HG03103 (cell line): ENCODE measurements at regions not wholly inside any gene's neighbourhood (a gene's known extent, or its start where the extent isn't known, plus 50 kb on each side); places are given as distances from the start of the nearest gene placed in this dataset.

ENCODE experiments used
- ATAC-seq: cut with Tn5 transposase; IDR thresholded peaks from one replicate; pipeline ENCODE4 v1.9.1; 2021; ENCODE audit warnings: low read depth; ENCODE audit not compliant: unreplicated experiment

- no peak for ATAC-seq
Measured at GRCh38 chr7:47221826-47222225, 360.1 kb downstream of the TNS3 start.

DNA sequence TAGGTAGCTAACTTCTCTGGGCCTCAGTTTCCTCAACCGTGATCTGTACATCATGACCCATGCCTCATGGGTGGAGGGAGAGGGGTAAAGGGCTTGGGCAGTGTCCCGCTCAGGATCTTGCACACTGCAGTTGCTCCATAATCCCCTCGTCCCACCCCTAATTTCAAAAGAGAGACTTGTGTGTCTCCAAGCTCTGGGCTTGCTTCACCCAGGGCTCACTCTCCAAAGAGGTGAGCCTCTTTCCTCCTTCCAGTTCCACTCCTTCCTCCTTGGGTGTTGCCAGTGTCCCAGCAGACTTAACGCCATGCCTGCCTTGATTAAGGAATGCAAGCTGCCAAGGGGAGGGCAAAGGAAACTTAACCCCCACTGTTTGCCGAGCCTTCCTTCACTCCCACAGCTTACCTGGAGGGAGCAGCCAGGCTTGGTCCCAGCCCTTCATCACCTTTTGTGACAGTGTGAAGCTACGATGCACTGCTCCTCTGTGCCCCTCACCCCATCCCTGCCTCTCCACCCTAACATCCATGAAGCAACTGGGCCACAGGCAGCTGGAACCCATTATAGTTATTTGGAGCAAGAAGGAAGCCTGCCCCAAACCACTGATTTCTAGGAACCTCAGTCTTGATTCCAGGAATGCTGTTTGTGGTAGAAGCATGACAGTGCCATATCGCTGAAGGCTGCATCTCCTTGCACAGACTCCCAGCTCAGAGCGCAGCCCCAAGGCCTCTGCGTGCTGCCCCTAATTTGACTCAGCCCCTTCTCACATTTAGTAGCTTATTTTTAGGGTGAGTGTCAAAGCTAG, 363.3 kb downstream of the TNS3 start:
- ATAC-seq, result no peak

- ATAC-seq, result no peak
Measured at GRCh38 chr7:47217570-47218360, 364.1 kb downstream of the TNS3 start.

- no peak for ATAC-seq
Measured at GRCh38 chr7:47217086-47217485, 364.8 kb downstream of the TNS3 start.

DNA sequence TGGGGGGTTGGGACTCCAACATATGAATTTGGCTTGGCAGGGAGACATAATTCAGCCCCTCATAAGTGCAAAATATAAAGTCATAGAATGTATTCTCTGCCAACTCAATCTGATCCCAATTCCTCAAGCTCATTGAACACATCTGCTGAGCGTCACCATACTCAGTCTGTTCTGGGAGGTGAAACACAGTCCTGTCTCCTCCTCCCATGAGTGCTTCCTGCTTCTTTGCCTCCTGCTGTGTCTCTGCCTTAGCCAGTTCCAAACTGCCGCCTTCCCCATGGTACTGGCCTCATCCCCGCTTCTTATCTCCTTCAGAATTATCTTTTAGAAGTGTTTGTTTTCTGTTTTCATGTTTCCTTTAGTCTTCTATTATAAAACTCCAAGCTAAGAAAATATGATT, 365.5 kb downstream of the TNS3 start:
- ATAC-seq, result no peak

GRCh38 chr7:47215640-47216039, 366.3 kb downstream of the TNS3 start:
- no peak for ATAC-seq

GRCh38 chr7:47215049-47215448, 366.9 kb downstream of the TNS3 start:
- ATAC-seq, result no peak

DNA sequence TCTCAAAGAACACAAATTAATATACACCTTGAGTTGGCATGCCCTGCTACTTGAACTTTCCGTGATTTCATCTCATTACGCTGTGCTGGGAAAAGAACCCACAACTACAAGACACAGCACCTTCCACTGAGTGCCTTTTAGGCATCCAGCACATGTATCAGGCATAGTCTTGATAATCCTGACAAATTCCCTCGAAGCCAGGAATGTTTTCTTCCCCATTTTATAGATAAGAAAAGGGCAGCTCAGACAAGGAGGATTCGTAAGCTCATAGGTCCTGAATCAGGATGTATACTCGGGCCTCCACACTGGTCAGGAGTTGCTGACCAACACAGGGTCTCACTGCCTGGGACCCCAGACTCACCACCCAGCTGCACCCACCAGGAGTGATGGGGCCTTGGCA, 368.6 kb downstream of the TNS3 start:
- ATAC-seq, result no peak

GRCh38 chr7:47211519-47211973, 370.4 kb downstream of the TNS3 start:
- ATAC-seq, result no peak

- no peak for ATAC-seq
Measured at GRCh38 chr7:47210281-47210854, 371.5 kb downstream of the TNS3 start.

- ATAC-seq, result no peak
Measured at GRCh38 chr7:47207956-47208355, 374.0 kb downstream of the TNS3 start.

DNA sequence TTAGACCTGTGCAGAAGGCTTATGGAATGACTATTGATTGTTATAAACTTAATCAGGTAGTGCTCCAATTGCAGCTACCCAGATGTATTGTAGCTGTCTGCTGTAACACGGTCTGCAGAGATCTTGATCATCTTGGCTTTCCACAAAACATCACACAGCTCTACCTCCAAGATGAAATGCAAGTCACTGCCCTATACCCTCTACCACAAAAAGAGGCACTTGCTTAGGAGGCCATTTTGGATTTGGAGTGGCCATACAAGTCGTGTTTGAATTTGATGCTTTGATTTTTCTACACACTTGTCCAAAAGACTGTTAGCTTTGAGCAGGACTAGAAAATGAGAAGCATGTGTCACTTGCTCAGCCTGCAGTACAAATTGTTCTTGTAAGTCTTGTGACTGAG, 377.2 kb downstream of the TNS3 start:
- ATAC-seq, result no peak

DNA sequence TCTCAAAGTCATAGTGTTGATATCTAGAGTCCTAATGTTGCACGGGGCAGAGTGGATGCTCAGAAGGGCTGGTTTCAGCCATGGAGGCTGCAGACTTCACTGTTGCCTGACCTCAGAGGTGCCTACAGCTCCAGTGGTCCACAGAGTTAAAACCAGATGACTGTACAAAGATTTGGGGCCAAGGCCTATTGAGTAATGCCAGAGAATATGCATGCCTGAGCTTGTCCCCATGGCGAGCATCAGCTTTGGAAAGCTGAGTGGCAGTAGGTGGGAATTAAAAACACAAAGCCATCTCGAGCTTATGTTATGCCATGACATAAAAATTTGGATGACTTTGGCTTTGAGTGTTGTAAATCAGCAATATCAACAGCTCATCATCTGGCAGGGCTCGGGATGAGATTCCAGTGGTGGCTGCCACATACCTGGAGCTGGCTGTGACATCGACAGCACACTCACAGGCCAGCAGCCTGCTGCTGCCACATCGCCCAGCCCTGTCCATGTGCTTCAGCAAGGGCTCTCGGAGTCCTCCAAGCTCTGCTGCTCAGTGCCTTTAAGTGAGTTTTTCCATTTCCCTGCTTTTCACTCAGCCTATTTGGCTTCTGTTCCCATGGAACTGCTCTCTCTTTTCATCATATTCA, 379.6 kb downstream of the TNS3 start:
- no peak for ATAC-seq

DNA sequence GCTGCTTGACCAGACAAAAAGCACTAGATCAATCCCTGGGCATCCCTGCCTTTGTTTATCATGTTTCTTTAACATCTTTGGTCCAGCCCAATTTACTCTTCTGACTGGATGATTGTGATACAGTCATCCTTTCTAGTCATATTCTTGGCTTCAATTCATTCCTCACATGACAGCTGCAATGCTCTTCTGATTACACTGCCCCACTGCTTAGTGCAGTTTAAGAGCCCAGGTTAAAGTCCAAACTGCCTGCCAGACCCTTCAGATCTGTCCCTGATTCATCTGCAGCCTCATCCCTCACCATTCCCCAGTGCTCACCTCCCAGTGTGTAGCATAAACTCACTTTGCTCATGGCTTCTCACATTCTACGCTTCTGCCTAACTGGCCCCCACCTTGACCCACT, 383.8 kb downstream of the TNS3 start:
- no peak for ATAC-seq

- no peak for ATAC-seq
Measured at GRCh38 chr7:47197486-47197885, 384.4 kb downstream of the TNS3 start.

DNA sequence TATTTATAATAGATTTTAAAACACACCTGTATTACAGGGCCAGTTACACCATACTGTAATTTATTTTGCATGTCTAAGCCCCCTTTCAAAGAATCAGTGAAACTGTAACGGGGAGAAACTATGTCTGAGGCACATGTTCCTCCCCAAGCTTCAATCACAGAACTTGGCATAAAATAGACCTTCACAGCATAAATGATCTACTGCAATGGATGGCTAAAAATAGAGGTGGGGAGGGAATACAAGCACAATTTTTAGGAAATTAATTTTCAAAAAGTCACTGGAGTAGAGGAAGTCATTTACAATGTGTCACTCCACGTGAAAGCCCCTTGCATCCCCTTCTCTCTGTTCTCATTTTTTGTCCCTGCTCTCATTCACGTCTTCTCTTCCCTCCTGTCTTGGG, 385.2 kb downstream of the TNS3 start:
- no peak for ATAC-seq

- no peak for ATAC-seq
Measured at GRCh38 chr7:47196106-47196645, 385.7 kb downstream of the TNS3 start.

DNA sequence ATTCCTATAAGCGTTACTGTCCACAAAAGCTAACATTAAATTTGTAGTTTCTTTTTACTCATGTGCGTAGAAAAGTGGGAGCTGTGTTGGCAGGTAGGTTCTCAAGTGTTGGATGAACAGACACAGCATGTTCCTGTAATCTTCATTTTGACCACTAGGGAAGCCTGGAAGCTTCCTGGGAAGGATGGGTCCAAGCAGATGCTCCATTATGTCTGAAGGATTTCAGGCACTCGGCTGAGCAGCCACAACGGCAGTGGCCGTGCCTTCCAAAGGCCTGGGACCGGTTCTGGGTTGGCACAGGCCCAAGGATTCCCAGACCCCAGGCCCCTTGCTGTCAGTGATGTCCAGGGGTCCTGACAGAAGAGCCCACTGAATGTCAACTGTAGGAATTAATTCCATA, 386.3 kb downstream of the TNS3 start:
- no peak for ATAC-seq

DNA sequence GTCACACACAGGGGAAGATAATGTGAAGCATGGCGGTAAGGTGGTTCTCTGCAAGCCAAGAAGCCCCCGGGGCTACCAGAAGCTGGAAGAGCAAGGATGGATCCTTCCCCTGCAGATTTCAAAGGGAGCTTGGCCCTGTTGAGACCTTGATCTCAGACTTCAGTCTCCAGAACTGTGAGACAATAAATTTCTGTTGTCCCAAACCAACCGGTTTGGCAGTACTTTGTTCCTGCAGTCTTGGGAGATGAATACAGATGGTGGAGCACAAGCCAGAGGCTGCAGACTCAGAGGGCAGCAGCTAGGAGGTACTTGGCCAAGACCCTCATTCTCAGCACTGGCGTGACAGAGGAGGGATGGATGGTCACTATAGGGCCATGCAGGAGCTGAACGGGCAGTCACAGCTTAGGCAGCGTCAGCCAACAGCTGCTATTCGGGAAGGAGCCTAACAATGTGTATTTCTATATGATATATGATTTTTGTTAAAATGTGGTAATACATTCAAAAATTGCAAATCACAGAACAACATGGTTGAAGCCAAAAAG, 387.3 kb downstream of the TNS3 start:
- no peak for ATAC-seq

GRCh38 chr7:47192978-47193377, 388.9 kb downstream of the TNS3 start:
- ATAC-seq, result no peak
